SKM-1 (cell line): ENCODE measurements at regions not wholly inside any gene's neighbourhood (a gene's known extent, or its start where the extent isn't known, plus 50 kb on each side); places are given as distances from the start of the nearest gene placed in this dataset.

Experiments used
- DNase-seq: peaks from one replicate; lab custom pipeline; 2025; ENCODE audit not compliant: unreplicated experiment; lab: John Stamatoyannopoulos, UW

- DNase-seq, result no peak
These were observed 85.8 kb upstream of the NEUROD1 start for GRCh38 chr2:181766129-181766528.

GRCh38 chr2:181770150-181770549 is 89.8 kb upstream of the NEUROD1 start:
- DNase-seq, result no peak

GRCh38 chr2:181771356-181771755 is 91.0 kb upstream of the NEUROD1 start:
- DNase-seq, result no peak

- no peak for DNase-seq
These were observed 92.0 kb upstream of the NEUROD1 start for GRCh38 chr2:181772334-181772733.

GRCh38 chr2:181772777-181773176 is 92.5 kb upstream of the NEUROD1 start:
- no peak for DNase-seq

- no peak for DNase-seq
These were observed 94.4 kb upstream of the NEUROD1 start for GRCh38 chr2:181774685-181775084.

GRCh38 chr2:181776336-181776735 is 96.0 kb upstream of the NEUROD1 start:
- DNase-seq, result no peak

- no peak for DNase-seq
These were observed 97.4 kb upstream of the NEUROD1 start for GRCh38 chr2:181777734-181778133.

GRCh38 chr2:181778621-181779201 is 98.4 kb upstream of the NEUROD1 start:
- no peak for DNase-seq

GRCh38 chr2:181779288-181780021 is 99.1 kb upstream of the NEUROD1 start:
- DNase-seq, result no peak

GRCh38 chr2:181780047-181780651 is 99.8 kb upstream of the NEUROD1 start:
- DNase-seq, result no peak

GRCh38 chr2:181780657-181781056 is 100.3 kb upstream of the NEUROD1 start:
- DNase-seq, result no peak

GRCh38 chr2:181781078-181781786 is 100.9 kb upstream of the NEUROD1 start:
- DNase-seq, result no peak

- no peak for DNase-seq
These were observed 102.3 kb upstream of the NEUROD1 start for GRCh38 chr2:181782660-181783059.

- no peak for DNase-seq
These were observed 104.2 kb upstream of the NEUROD1 start for GRCh38 chr2:181784556-181784955.

- DNase-seq, result no peak
These were observed 105.5 kb upstream of the NEUROD1 start for GRCh38 chr2:181785691-181786344.

GRCh38 chr2:181786371-181787228 is 104.9 kb upstream of the ITPRID2 start:
- DNase-seq, result no peak

- no peak for DNase-seq
These were observed 104.1 kb upstream of the ITPRID2 start for GRCh38 chr2:181787310-181788048.

GRCh38 chr2:181788897-181789555 is 102.5 kb upstream of the ITPRID2 start:
- DNase-seq, result no peak
